AG04449 (cell line): ENCODE measurements at regions not wholly inside any gene's neighbourhood (a gene's known extent, or its start where the extent isn't known, plus 50 kb on each side); places are given as distances from the start of the nearest gene placed in this dataset.

ENCODE experiments used
- CTCF ChIA-PET: fragments of 350-600 bp; formaldehyde crosslinking; extraction: SDS; loops from one replicate; lab custom pipeline; 2021; ENCODE audit warnings: antibody characterized with exemption; lab: Yijun Ruan, JAX
- POLR2A ChIA-PET: fragments of 400-600, 350-600 bp; formaldehyde crosslinking; extraction: SDS; loops from one replicate; lab custom pipeline; 2020; ENCODE audit warnings: antibody characterized with exemption, inconsistent platforms; lab: Yijun Ruan, JAX
- DNase-seq: peaks from one replicate; pipeline ENCODE4 v3.0.0-alpha.2; 2010; ENCODE audit warnings: low read depth, low spot score
- H3K4me3 ChIP-seq: 2 replicates; pipeline ENCODE4 v1.5.1; 2011; ENCODE audit warnings: low read depth, mild to moderate bottlenecking, control low read depth, low read length
- CTCF ChIP-seq: IDR thresholded peaks from one replicate; pipeline ENCODE4 v1.5.1; 2011; ENCODE audit warnings: mild to moderate bottlenecking, moderate library complexity, low read length, control low read depth, inconsistent platforms; ENCODE audit not compliant: insufficient read depth; ENCODE audit errors: missing control alignments

GRCh38 chr6:6418421-6418820 lies 98.0 kb upstream of the F13A1 start:
- no peak for DNase-seq
- POLR2A ChIA-PET: no interaction called here
- CTCF ChIA-PET: no interaction called here
- no peak for TF ChIP-seq CTCF
- no peak overlapping the region for H3K4me3 ChIP-seq

GRCh38 chr6:6420107-6420506 lies 99.6 kb upstream of the F13A1 start:
- TF ChIP-seq CTCF: no peak
- ChIA-PET POLR2A (no interaction called here), CTCF (no interaction called here)
- DNase-seq: no peak
- no peak overlapping the region for H3K4me3 ChIP-seq

- TF ChIP-seq CTCF: no peak
- DNase-seq: no peak
- POLR2A ChIA-PET: no interaction called here
- CTCF ChIA-PET: no interaction called here
- H3K4me3 ChIP-seq: no peak overlapping the region
Observed at GRCh38 chr6:6434151-6434550, 113.7 kb upstream of the F13A1 start.

- TF ChIP-seq CTCF: no peak
- CTCF ChIA-PET: no interaction called here
- no peak overlapping the region for H3K4me3 ChIP-seq
- POLR2A ChIA-PET: no interaction called here
- no peak for DNase-seq
Observed at GRCh38 chr6:6434723-6435122, 114.3 kb upstream of the F13A1 start.

GRCh38 chr6:6436366-6436765 lies 115.9 kb upstream of the F13A1 start:
- CTCF ChIA-PET: no interaction called here
- no peak for TF ChIP-seq CTCF

GRCh38 chr6:6436946-6437345 lies 116.5 kb upstream of the F13A1 start:
- TF ChIP-seq CTCF: no peak
- DNase-seq: no peak
- no peak overlapping the region for H3K4me3 ChIP-seq
- ChIA-PET POLR2A (no interaction called here), CTCF (no interaction called here)

More at GRCh38 chr6:6436366-6436765, 115.9 kb upstream of the F13A1 start:
- no peak for DNase-seq
- POLR2A ChIA-PET: no interaction called here
- no peak overlapping the region for H3K4me3 ChIP-seq
